C4-2B (cell line): ENCODE measurements at regions not wholly inside any gene's neighbourhood (a gene's known extent, or its start where the extent isn't known, plus 50 kb on each side); places are given as distances from the start of the nearest gene placed in this dataset.

Experiments
- ZFX ChIP-seq: fragments of 450-650 bp; IDR thresholded peaks from 2 replicates; pipeline ENCODE4 v1.6.1; 2017
- TF ChIP-seq, protein P1 (sequence below): fragments of 450-650 bp; conservative IDR thresholded peaks from 2 replicates; pipeline ENCODE4 v1.5.1; 2017; ENCODE audit warnings: mild to moderate bottlenecking

DNA sequence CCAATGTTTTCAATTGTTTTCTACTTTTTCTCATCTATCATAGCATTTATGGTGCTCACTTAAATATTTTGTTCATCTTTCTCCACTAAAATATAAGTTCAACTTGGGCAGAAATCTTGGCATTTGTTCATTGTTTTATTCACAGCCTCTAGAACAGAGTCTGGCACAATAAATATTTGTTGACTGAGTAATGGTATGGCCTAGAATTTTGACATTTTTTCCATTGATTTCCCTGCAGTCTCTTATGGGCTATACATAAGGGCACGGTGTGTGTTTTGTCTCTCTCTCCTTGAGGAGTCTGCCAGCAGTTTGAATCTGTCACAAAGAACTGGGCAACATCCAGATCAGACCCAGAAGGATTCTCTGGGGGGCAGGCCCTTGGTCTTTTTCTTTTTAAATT is 379.7 kb downstream of the TMEM38B start:
- TF ChIP-seq, protein P1, sequence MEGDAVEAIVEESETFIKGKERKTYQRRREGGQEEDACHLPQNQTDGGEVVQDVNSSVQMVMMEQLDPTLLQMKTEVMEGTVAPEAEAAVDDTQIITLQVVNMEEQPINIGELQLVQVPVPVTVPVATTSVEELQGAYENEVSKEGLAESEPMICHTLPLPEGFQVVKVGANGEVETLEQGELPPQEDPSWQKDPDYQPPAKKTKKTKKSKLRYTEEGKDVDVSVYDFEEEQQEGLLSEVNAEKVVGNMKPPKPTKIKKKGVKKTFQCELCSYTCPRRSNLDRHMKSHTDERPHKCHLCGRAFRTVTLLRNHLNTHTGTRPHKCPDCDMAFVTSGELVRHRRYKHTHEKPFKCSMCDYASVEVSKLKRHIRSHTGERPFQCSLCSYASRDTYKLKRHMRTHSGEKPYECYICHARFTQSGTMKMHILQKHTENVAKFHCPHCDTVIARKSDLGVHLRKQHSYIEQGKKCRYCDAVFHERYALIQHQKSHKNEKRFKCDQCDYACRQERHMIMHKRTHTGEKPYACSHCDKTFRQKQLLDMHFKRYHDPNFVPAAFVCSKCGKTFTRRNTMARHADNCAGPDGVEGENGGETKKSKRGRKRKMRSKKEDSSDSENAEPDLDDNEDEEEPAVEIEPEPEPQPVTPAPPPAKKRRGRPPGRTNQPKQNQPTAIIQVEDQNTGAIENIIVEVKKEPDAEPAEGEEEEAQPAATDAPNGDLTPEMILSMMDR: no peak
- no peak for TF ChIP-seq ZFX
